ENCODE measurements at regions not wholly inside any gene's neighbourhood (a gene's known extent, or its start where the extent isn't known, plus 50 kb on each side); places are given as distances from the start of the nearest gene placed in this dataset.
A peak's percentile ranks its signal among the peaks of the same experiment; 100 is the strongest.

DNA sequence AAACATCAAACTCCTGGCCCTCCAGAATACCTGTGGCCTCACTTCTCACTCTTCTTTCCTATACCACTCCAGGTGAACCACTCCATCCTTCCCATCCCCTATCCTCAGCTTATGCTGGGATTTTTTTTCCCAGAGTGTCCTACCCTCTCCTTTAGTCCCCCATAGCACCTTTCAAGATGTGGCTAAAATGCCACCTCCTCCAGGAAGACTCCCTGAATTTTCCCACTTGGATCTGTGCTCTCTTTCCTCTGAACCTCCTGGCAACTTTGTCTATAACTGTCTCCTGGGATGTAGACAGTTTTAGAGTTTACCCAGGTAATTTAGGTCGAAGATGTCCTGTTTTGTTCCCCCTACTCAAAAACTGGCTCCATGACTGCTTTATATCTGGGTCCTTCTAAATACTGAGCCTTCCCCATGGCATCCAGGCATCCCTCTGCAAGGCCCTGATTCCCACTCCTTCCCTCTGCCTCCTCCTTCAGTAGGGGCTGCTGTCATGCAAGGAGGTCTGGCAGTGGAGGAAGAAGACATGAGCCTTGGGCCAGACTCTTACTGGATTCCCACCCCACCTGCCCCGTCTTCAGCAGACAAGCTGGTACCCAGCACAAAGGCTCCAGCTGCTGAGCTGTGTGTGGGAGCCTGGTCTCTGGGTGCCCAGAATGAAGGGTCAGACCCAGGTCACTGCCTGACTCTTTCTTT is 161.5 kb downstream of the SMAD6 start:
- Mint-ChIP-seq H3K36me3 (ENCODE audit: low read depth) (peaks cover 2% of the 10 kb centered on the region), H3K4me3 (ENCODE audit: unreplicated experiment) (no peak overlapping the region), H3K9me3 (ENCODE audit: low read depth) (no peaks in the 10 kb centered on the region), H3K4me1 (ENCODE audit: low read depth) (peaks cover 16% of the 10 kb centered on the region), H3K27me3 (ENCODE audit: low read depth) (no peaks in the 10 kb centered on the region), H3K27ac (ENCODE audit: unreplicated experiment) (peak overlapping the region; percentile 65)
- TF ChIP-seq, protein P1, sequence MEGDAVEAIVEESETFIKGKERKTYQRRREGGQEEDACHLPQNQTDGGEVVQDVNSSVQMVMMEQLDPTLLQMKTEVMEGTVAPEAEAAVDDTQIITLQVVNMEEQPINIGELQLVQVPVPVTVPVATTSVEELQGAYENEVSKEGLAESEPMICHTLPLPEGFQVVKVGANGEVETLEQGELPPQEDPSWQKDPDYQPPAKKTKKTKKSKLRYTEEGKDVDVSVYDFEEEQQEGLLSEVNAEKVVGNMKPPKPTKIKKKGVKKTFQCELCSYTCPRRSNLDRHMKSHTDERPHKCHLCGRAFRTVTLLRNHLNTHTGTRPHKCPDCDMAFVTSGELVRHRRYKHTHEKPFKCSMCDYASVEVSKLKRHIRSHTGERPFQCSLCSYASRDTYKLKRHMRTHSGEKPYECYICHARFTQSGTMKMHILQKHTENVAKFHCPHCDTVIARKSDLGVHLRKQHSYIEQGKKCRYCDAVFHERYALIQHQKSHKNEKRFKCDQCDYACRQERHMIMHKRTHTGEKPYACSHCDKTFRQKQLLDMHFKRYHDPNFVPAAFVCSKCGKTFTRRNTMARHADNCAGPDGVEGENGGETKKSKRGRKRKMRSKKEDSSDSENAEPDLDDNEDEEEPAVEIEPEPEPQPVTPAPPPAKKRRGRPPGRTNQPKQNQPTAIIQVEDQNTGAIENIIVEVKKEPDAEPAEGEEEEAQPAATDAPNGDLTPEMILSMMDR (IDR thresholded peaks at IDR 0.05) = no peak
- DNase-seq (ENCODE audit: low spot score) = peak; percentile 48

DNA sequence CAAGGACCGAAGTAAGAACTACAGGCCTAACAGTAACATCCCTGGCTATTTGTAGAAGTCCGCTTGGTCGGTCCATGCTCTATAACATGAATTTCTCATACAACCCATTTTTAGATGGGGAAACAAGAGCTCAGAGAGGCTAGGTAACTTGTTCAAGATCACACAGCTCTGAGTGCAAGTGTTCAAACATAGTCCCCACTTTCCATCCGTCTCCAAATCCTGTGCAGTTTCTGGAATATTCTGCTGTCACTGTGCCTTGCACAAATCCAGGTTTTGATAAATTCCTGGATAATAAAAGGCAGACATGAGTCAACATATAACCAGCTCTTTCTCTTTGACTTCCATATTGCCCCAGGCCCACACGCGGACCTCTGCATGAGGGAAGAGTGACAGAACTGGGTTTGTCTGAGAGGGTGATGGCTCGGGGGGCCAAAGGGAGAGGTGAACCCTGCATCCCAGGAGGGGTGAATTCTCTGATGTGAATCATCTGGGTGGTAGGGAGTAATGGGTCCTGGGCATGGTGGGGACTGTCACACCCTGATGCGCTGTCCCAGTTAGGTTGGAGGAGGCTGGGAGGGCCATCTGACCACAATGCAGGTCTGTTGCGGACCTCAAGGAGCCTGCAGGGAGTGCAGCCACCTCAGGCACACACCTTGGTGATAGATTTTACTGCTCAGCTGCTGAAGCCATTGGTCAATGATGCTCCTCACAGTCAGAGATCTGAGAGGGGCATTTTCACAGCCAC is 162.2 kb downstream of the SMAD6 start:
- peaks cover 16% of the 10 kb centered on the region for H3K4me1 Mint-ChIP-seq (ENCODE audit: low read depth)
- TF ChIP-seq, protein P1 (IDR thresholded peaks at IDR 0.05) = no peak
- peaks cover 2% of the 10 kb centered on the region for H3K36me3 Mint-ChIP-seq (ENCODE audit: low read depth)
- no peak overlapping the region for H3K4me3 Mint-ChIP-seq (ENCODE audit: unreplicated experiment)
- no peak overlapping the region for H3K27ac Mint-ChIP-seq (ENCODE audit: unreplicated experiment)
- no peaks in the 10 kb centered on the region for H3K9me3 Mint-ChIP-seq (ENCODE audit: low read depth)
- H3K27me3 Mint-ChIP-seq (ENCODE audit: low read depth) = no peaks in the 10 kb centered on the region
- peak; percentile 59 for DNase-seq (ENCODE audit: low spot score)

DNA sequence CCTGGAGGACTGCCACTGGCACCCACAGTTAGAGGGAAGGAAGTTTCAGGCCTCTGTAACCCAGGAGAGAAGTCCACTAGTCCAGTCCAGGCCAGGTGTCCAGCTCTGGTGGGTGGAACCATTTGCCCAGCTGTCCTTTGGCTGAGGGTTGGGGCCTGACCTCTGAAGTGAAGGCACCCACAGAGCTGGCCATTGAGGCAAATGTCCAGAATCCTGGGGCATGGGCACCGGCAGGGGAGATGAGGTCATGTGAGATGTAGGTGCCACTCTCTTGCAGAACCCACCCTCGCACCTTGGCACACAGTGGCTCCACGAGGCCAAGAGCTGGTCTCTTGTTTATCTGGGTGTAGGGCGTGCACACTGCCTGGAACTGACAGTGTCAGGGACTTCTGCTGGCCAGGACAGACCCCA is 162.8 kb downstream of the SMAD6 start:
- Mint-ChIP-seq H3K4me3 (ENCODE audit: unreplicated experiment) (no peak overlapping the region), H3K9me3 (ENCODE audit: low read depth) (no peaks in the 10 kb centered on the region), H3K27ac (ENCODE audit: unreplicated experiment) (no peak overlapping the region), H3K27me3 (ENCODE audit: low read depth) (no peaks in the 10 kb centered on the region), H3K36me3 (ENCODE audit: low read depth) (peaks cover 2% of the 10 kb centered on the region), H3K4me1 (ENCODE audit: low read depth) (peaks cover 16% of the 10 kb centered on the region)
- TF ChIP-seq, protein P1 (IDR thresholded peaks at IDR 0.05) = no peak
- DNase-seq (ENCODE audit: low spot score) = peak; percentile 59

DNA sequence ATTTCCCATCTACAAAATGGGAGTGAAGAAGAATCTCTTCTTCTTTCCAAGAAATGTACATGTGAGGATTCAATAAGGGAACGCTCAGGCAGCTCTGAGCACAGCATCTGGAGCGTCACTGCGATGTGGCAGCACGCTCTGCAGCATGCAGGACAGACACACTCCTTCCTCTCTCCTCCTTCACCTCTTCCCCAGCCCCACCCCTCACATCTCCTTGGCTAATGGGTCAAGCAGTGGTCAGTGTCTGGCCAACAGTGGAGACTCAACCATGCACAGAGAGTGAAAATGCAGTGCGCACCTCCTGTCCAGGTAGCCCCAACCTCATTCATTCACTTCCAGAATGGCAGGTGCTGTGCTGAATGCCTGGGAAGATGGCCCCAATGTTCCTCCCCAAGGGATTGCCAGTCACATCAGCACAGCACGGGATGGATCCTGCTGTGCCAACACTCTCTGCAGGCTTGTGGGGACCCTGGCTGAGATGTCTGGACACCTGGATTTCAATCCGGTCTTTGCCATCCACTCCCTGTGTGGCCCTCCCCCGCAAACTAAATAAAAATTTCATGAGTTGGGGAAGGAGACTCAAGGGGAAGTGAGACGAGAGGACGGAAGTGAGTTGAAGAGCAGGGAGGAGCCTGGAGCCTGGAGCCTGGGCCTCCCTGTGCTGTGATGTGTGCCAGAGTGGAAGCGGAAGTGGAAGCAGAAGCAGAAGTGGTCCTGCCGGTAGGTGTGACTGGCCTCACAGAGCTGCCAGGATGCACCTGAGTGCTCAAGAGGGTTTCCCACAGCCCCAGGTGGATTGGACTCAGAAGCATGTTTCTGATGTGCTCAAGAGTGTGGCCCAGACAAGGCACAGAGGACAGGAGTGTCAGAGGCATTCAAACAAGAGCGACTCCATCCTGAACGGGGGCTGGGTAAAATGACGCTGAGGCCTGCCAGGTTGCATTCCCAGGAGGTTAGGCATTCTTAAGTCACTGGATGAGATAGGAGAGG is 163.9 kb downstream of the SMAD6 start:
- Mint-ChIP-seq H3K27ac (ENCODE audit: unreplicated experiment) (no peak overlapping the region), H3K36me3 (ENCODE audit: low read depth) (peaks cover 2% of the 10 kb centered on the region), H3K4me1 (ENCODE audit: low read depth) (peaks cover 16% of the 10 kb centered on the region), H3K27me3 (ENCODE audit: low read depth) (no peaks in the 10 kb centered on the region), H3K4me3 (ENCODE audit: unreplicated experiment) (no peak overlapping the region), H3K9me3 (ENCODE audit: low read depth) (peaks cover 4% of the 10 kb centered on the region)
- TF ChIP-seq, protein P1 (IDR thresholded peaks at IDR 0.05) = no peak
- DNase-seq (ENCODE audit: low spot score) = peak; percentile 42

DNA sequence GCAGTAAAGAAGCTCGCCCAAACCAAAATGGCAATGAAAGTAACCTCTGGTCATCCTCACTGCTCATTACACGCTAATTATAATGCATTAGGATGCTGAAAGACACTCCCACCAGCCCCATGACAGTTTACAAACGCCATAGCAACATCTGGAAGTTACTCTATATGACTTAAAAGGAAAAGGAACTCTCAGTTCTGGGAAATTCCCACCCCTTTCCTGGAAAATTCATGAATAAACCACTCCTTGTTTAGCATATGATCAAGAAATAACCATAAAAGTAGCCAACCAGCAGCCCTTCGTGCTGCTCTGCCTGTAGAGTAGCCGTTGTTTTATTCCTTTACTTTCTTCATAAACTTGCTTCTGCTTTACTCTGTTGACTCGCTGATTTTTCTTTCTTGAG is 164.6 kb downstream of the SMAD6 start:
- H3K27ac Mint-ChIP-seq (ENCODE audit: unreplicated experiment) = no peak overlapping the region

More for the DNA sequence above, 164.6 kb downstream of the SMAD6 start:
- no peak overlapping the region for H3K4me3 Mint-ChIP-seq (ENCODE audit: unreplicated experiment)
- TF ChIP-seq, protein P1 (IDR thresholded peaks at IDR 0.05) = no peak
- H3K4me1 Mint-ChIP-seq (ENCODE audit: low read depth) = peaks cover 16% of the 10 kb centered on the region
- peaks cover 2% of the 10 kb centered on the region for H3K36me3 Mint-ChIP-seq (ENCODE audit: low read depth)
- no peak for DNase-seq (ENCODE audit: low spot score)
- H3K9me3 Mint-ChIP-seq (ENCODE audit: low read depth) = peaks cover 4% of the 10 kb centered on the region
- H3K27me3 Mint-ChIP-seq (ENCODE audit: low read depth) = no peaks in the 10 kb centered on the region
